ENCODE measurements at regions not wholly inside any gene's neighbourhood (a gene's known extent, or its start where the extent isn't known, plus 50 kb on each side); places are given as distances from the start of the nearest gene placed in this dataset.

GRCh38 chr1:182244451-182244850 is 147.1 kb downstream of the GLUL start:
- TF ChIP-seq CTCF (IDR thresholded peaks at IDR 0.05; ENCODE audit: low read length) (no peak), EZH2 (IDR thresholded peaks at IDR 0.05; ENCODE audit: borderline replicate concordance, low read length) (no peak)

All from OCI-LY1 (cell line).